Suprapubic skin (tissue), 4 donors: ENCODE measurements at regions not wholly inside any gene's neighbourhood (a gene's known extent, or its start where the extent isn't known, plus 50 kb on each side); places are given as distances from the start of the nearest gene placed in this dataset.

Source experiments
- DNase-seq, 2 donors: peaks; one replicate each; pipeline ENCODE4 v3.0.0-alpha.2; 2019; ENCODE audit warnings: low spot score in 2 of 2
- H3K27ac ChIP-seq: fragments of 200-600 bp; sonication (generic); one replicate; pipeline ENCODE4 v1.5.1; 2019
- H3K27me3 ChIP-seq: fragments of 200-600 bp; sonication (generic); one replicate; pipeline ENCODE4 v1.5.1; 2019
- H3K36me3 ChIP-seq: fragments of 200-600 bp; sonication (generic); one replicate; pipeline ENCODE4 v1.5.1; 2019
- H3K4me1 ChIP-seq: fragments of 200-600 bp; sonication (generic); one replicate; pipeline ENCODE4 v1.5.1; 2019
- H3K4me3 ChIP-seq: fragments of 200-600 bp; sonication (generic); one replicate; pipeline ENCODE4 v1.5.1; 2019; ENCODE audit warnings: mild to moderate bottlenecking
- H3K9me3 ChIP-seq: fragments of 200-600 bp; sonication (generic); one replicate; pipeline ENCODE4 v1.5.1; 2019
- CTCF ChIP-seq, 2 donors: fragments of 200-600 bp in 1 of 2; fragments of 450-650 bp in 1 of 2; sonication (generic) in 1 of 2; IDR thresholded peaks; one replicate each; pipeline ENCODE4 v1.5.1; 2016 to 2019; ENCODE audit warnings: antibody characterized with exemption in 2 of 2, mild to moderate bottlenecking in 1 of 2, moderate library complexity in 1 of 2
- EP300 ChIP-seq: sonication (generic); formaldehyde crosslinking; IDR thresholded peaks from one replicate; pipeline ENCODE4 v1.6.1; 2017; ENCODE audit warnings: antibody characterized with exemption
- POLR2A ChIP-seq, 2 donors: fragments of 450-650 bp; IDR thresholded peaks; one replicate each; pipeline ENCODE4 v1.6.1; 2017; ENCODE audit warnings: antibody characterized with exemption in 2 of 2, mild to moderate bottlenecking in 2 of 2, moderate library complexity in 2 of 2
- POLR2AphosphoS5 ChIP-seq, 3 donors: sonication (generic); formaldehyde crosslinking; IDR thresholded peaks; one replicate each; pipeline ENCODE4 v1.6.1; 2017; ENCODE audit warnings: antibody characterized with exemption in 3 of 3
- WGBS: methylation state at CpG from one replicate; pipeline ENCODE4 v1.1.5; 2018; 5-methylcytosine and 5-hydroxymethylcytosine counted together

- TF ChIP-seq EP300: no peak
- no peak for TF ChIP-seq POLR2A (IDR thresholded peaks at IDR 0.05)
- TF ChIP-seq CTCF (IDR thresholded peaks at IDR 0.05): no peak
- TF ChIP-seq POLR2AphosphoS5 (IDR thresholded peaks at IDR 0.05): no peak
- WGBS: 68% methylated on average over 1 of the region's 1 CpG
Observed at GRCh38 chr1:221991221-221991620, 249.3 kb upstream of the DUSP10 start.

GRCh38 chr1:221989741-221990140, 247.9 kb upstream of the DUSP10 start:
- no peaks in the 10 kb centered on the region for H3K36me3 ChIP-seq
- H3K9me3 ChIP-seq: no peaks in the 10 kb centered on the region
- H3K4me1 ChIP-seq: no peaks in the 10 kb centered on the region
- H3K27ac ChIP-seq: no peak overlapping the region
- H3K27me3 ChIP-seq: no peaks in the 10 kb centered on the region
- TF ChIP-seq POLR2A (IDR thresholded peaks at IDR 0.05) (no peak), POLR2AphosphoS5 (IDR thresholded peaks at IDR 0.05) (no peak), CTCF (IDR thresholded peaks at IDR 0.05) (no peak), EP300 (no peak)
- 70% methylated on average over 1 of the region's 1 CpG for WGBS
- H3K4me3 ChIP-seq: no peak overlapping the region
- DNase-seq: no peak

More at GRCh38 chr1:221991221-221991620, 249.3 kb upstream of the DUSP10 start:
- H3K4me3 ChIP-seq: no peak overlapping the region
- no peak overlapping the region for H3K27ac ChIP-seq
- H3K4me1 ChIP-seq: no peaks in the 10 kb centered on the region
- no peaks in the 10 kb centered on the region for H3K27me3 ChIP-seq
- H3K36me3 ChIP-seq: no peaks in the 10 kb centered on the region
- no peak for DNase-seq
- H3K9me3 ChIP-seq: no peaks in the 10 kb centered on the region

GRCh38 chr1:221988829-221989228, 246.9 kb upstream of the DUSP10 start:
- no peak for DNase-seq
- Histone ChIP-seq H3K9me3 (no peaks in the 10 kb centered on the region), H3K27me3 (peaks cover 2% of the 10 kb centered on the region), H3K27ac (no peak overlapping the region), H3K4me1 (no peaks in the 10 kb centered on the region), H3K36me3 (no peaks in the 10 kb centered on the region), H3K4me3 (no peak overlapping the region)
- TF ChIP-seq POLR2AphosphoS5 (IDR thresholded peaks at IDR 0.05) (no peak), POLR2A (IDR thresholded peaks at IDR 0.05) (no peak), EP300 (no peak)

- WGBS: 62% methylated on average over 6 of the region's 6 CpGs
- H3K27me3 ChIP-seq: peaks cover 4% of the 10 kb centered on the region
- no peaks in the 10 kb centered on the region for H3K36me3 ChIP-seq
- H3K4me3 ChIP-seq: no peak overlapping the region
- TF ChIP-seq POLR2A (IDR thresholded peaks at IDR 0.05) (no peak), POLR2AphosphoS5 (IDR thresholded peaks at IDR 0.05) (no peak), CTCF (IDR thresholded peaks at IDR 0.05) (no peak), EP300 (no peak)
- H3K9me3 ChIP-seq: no peaks in the 10 kb centered on the region
- no peaks in the 10 kb centered on the region for H3K4me1 ChIP-seq
- no peak overlapping the region for H3K27ac ChIP-seq
- no peak for DNase-seq
Observed at GRCh38 chr1:221987860-221988520, 246.1 kb upstream of the DUSP10 start.

GRCh38 chr1:221983444-221983843, 241.6 kb upstream of the DUSP10 start:
- Histone ChIP-seq H3K27me3 (peaks cover 4% of the 10 kb centered on the region), H3K4me3 (no peak overlapping the region), H3K4me1 (no peaks in the 10 kb centered on the region), H3K27ac (no peak overlapping the region), H3K9me3 (no peaks in the 10 kb centered on the region), H3K36me3 (no peaks in the 10 kb centered on the region)
- 79% methylated on average over 1 of the region's 1 CpG for WGBS
- no peak for DNase-seq
- no peak for TF ChIP-seq POLR2A (IDR thresholded peaks at IDR 0.05)
- no peak for TF ChIP-seq CTCF (IDR thresholded peaks at IDR 0.05)
- TF ChIP-seq EP300: no peak
- no peak for TF ChIP-seq POLR2AphosphoS5 (IDR thresholded peaks at IDR 0.05)

- WGBS: 94% methylated on average over 1 of the region's 1 CpG
Observed at GRCh38 chr1:221981461-221981860, 239.6 kb upstream of the DUSP10 start.

More at GRCh38 chr1:221981461-221981860, 239.6 kb upstream of the DUSP10 start:
- Histone ChIP-seq H3K27me3 (peaks cover 4% of the 10 kb centered on the region), H3K9me3 (no peaks in the 10 kb centered on the region), H3K36me3 (no peaks in the 10 kb centered on the region), H3K4me3 (no peak overlapping the region), H3K4me1 (no peaks in the 10 kb centered on the region), H3K27ac (no peak overlapping the region)
- TF ChIP-seq POLR2A (IDR thresholded peaks at IDR 0.05): no peak
- no peak for TF ChIP-seq CTCF (IDR thresholded peaks at IDR 0.05)
- TF ChIP-seq EP300: no peak
- no peak for TF ChIP-seq POLR2AphosphoS5 (IDR thresholded peaks at IDR 0.05)
- DNase-seq: no peak
